A549 (cell line): ENCODE measurements at regions not wholly inside any gene's neighbourhood (a gene's known extent, or its start where the extent isn't known, plus 50 kb on each side); places are given as distances from the start of the nearest gene placed in this dataset.

Experiments used
- ATAC-seq, 2 experiments: fragments of 200-7000 bp in 1 of 2; fragments of >200 bp in 1 of 2; cut with Nextera tagmentation in 1 of 2; cut with Tn5 transposase in 1 of 2; 3 replicates each; pipeline versions ENCODE4 v1.8.0 to v1.9.1; 2018 to 2020; ENCODE audit warnings: mild to moderate bottlenecking in 1 of 2, moderate library complexity in 1 of 2
- CTCF ChIA-PET: fragments of 300-600 bp; sonication (Branson Sonifier 250); formaldehyde crosslinking; extraction: SDS; loops from one replicate; lab custom pipeline; 2021; ENCODE audit warnings: antibody characterized with exemption, inconsistent platforms; lab: Yijun Ruan, JAX
- POLR2A ChIA-PET: fragments of 350-600 bp; formaldehyde crosslinking; extraction: SDS; loops from one replicate; lab custom pipeline; 2021; ENCODE audit warnings: antibody characterized with exemption, inconsistent platforms; lab: Yijun Ruan, JAX
- DNase-seq, 2 experiments: peaks; one replicate each; pipeline versions ENCODE4 v3.0.0 to v3.0.0-alpha.2; 2011 to 2016; ENCODE audit warnings: low read depth in 1 of 2, low spot score in 1 of 2
- FAIRE-seq: peaks from 2 replicates; lab custom pipeline; 2011; peaks lifted over from hg19 to GRCh38; lab: Jason Lieb, UNC
- H3K27ac ChIP-seq, 2 experiments: fragments of >200 bp; sonication (Bioruptor Twin); formaldehyde crosslinking; 3 replicates each; pipeline ENCODE4 v1.5.1; 2016 to 2017
- H3K4me1 ChIP-seq: fragments of >200 bp; sonication (Bioruptor Twin); formaldehyde crosslinking; 3 replicates; pipeline ENCODE4 v1.6.1; 2016
- H3K4me2 ChIP-seq: fragments of >200 bp; sonication (Bioruptor Twin); formaldehyde crosslinking; 3 replicates; pipeline ENCODE4 v1.6.1; 2016
- H3K4me3 ChIP-seq: fragments of >200 bp; sonication (Bioruptor Twin); formaldehyde crosslinking; 3 replicates; pipeline ENCODE4 v1.5.1; 2016
- H3K9me3 ChIP-seq: fragments of >200 bp; sonication (Bioruptor Twin); formaldehyde crosslinking; 3 replicates; pipeline ENCODE4 v1.6.1; 2016
- BCL3 ChIP-seq: fragments of >200 bp; sonication (Bioruptor Twin); formaldehyde crosslinking; IDR thresholded peaks from 3 replicates; pipeline ENCODE4 v1.6.1; 2016
- BHLHE40 ChIP-seq: IDR thresholded peaks from 2 replicates; pipeline ENCODE4 v1.6.1; 2012; ENCODE audit warnings: low read depth, low read length, inconsistent platforms
- CEBPB ChIP-seq, 2 experiments: fragments of >200 bp in 1 of 2; sonication (Bioruptor Twin) in 1 of 2; formaldehyde crosslinking in 1 of 2; IDR thresholded peaks; 2 replicates each; pipeline ENCODE4 v1.6.1; 2012 to 2016
- EHMT2 ChIP-seq: fragments of 200-600 bp; sonication (generic); IDR thresholded peaks from 2 replicates; pipeline ENCODE4 v1.6.1; 2016; ENCODE audit warnings: antibody characterized with exemption, low read depth, mild to moderate bottlenecking, moderate library complexity
- FOSB ChIP-seq: fragments of 250-450 bp; sonication (Bioruptor Pico); IDR thresholded peaks from 2 replicates; pipeline ENCODE4 v1.5.0; 2020; ENCODE audit warnings: mild to moderate bottlenecking, moderate library complexity
- FOSL2 ChIP-seq, 2 experiments: fragments of 450-650 bp in 1 of 2; fragments of >200 bp in 1 of 2; sonication (Bioruptor Twin) in 1 of 2; formaldehyde crosslinking; IDR thresholded peaks; 2 replicates each; pipeline versions ENCODE4 v1.5.0 to v1.6.1; 2016 to 2020; ENCODE audit warnings: mild to moderate bottlenecking in 1 of 2, moderate library complexity in 1 of 2
- GATA3 ChIP-seq: IDR thresholded peaks from 2 replicates; pipeline ENCODE4 v1.6.1; 2012; ENCODE audit warnings: borderline replicate concordance
- HOXB13 ChIP-seq: fragments of 250-450 bp; sonication (Bioruptor Pico); IDR thresholded peaks from 2 replicates; pipeline ENCODE4 v1.5.0; 2020; ENCODE audit warnings: low read depth, mild to moderate bottlenecking, moderate library complexity
- JUNB ChIP-seq: fragments of >200 bp; sonication (Bioruptor Twin); formaldehyde crosslinking; IDR thresholded peaks from 2 replicates; pipeline ENCODE4 v1.6.1; 2016
- MAFK ChIP-seq: fragments of 450-650 bp; IDR thresholded peaks from 2 replicates; pipeline ENCODE4 v1.6.1; 2014; ENCODE audit not compliant: partially characterized antibody
- PHF8 ChIP-seq: fragments of 200-600 bp; sonication (generic); IDR thresholded peaks from 2 replicates; pipeline ENCODE4 v1.6.1; 2016; ENCODE audit warnings: low read depth, mild to moderate bottlenecking, antibody characterized with exemption, moderate library complexity, borderline replicate concordance
- POLR2AphosphoS2 ChIP-seq: conservative IDR thresholded peaks from 2 replicates; pipeline ENCODE4 v1.6.1; 2012; ENCODE audit warnings: low read length, improper control_type of control experiment, inconsistent platforms
- RAD21 ChIP-seq, 2 experiments: fragments of >200 bp in 1 of 2; sonication (Bioruptor Twin) in 1 of 2; formaldehyde crosslinking in 1 of 2; IDR thresholded peaks in 1 of 2; conservative IDR thresholded peaks in 1 of 2; 2 replicates in 1 of 2; 3 replicates in 1 of 2; pipeline ENCODE4 v1.6.1; 2012 to 2018; ENCODE audit warnings: inconsistent platforms in 1 of 2
- RFX5 ChIP-seq: fragments of 450-650 bp; IDR thresholded peaks from 2 replicates; pipeline ENCODE4 v1.7.1; 2014; ENCODE audit warnings: antibody characterized with exemption, mild to moderate bottlenecking, moderate library complexity
- RNF2 ChIP-seq: fragments of 200-600 bp; sonication (generic); IDR thresholded peaks from 2 replicates; pipeline ENCODE4 v1.6.1; 2016; ENCODE audit warnings: low read depth, mild to moderate bottlenecking, antibody characterized with exemption, moderate library complexity, borderline replicate concordance
- SMC3 ChIP-seq: fragments of >200 bp; sonication (Bioruptor Twin); formaldehyde crosslinking; IDR thresholded peaks from 3 replicates; pipeline ENCODE4 v1.6.1; 2018; ENCODE audit warnings: inconsistent platforms
- SREBF2 ChIP-seq: fragments of 450-650 bp; IDR thresholded peaks from 2 replicates; pipeline ENCODE4 v1.6.1; 2014; ENCODE audit warnings: mild to moderate bottlenecking, moderate library complexity
- TP53 ChIP-seq: fragments of 250-450 bp; sonication (Bioruptor Pico); IDR thresholded peaks from 2 replicates; pipeline ENCODE4 v1.5.0; 2021; ENCODE audit warnings: mild to moderate bottlenecking, moderate library complexity
- ZFP36 ChIP-seq: fragments of 450-650 bp; IDR thresholded peaks from 2 replicates; pipeline ENCODE4 v1.6.1; 2014; ENCODE audit warnings: borderline replicate concordance; ENCODE audit not compliant: partially characterized antibody
- WGBS: methylation state at CpG from one replicate; pipeline ENCODE4 v1.1.6; 2017; ENCODE audit errors: missing lambda C conversion rate; 5-methylcytosine and 5-hydroxymethylcytosine counted together

- ChIA-PET CTCF (interaction anchor here (2.8 kb wide), 1 partner anchor 13 kb away, joined by 11 read pairs; no protein-coding TSS in a partner anchor), POLR2A (no interaction called here)
- Histone ChIP-seq H3K9me3 (no peaks in the 10 kb centered on the region), H3K4me3 (no peak overlapping the region), H3K27ac (no peak overlapping the region), H3K4me2 (no peak overlapping the region), H3K4me1 (no peaks in the 10 kb centered on the region)
- WGBS: 81% methylated on average over 1 of the region's 1 CpG
- ATAC-seq (no peak), DNase-seq (no peak), FAIRE-seq (no peak)
- TF ChIP-seq BCL3 (no peak), PHF8 (no peak), CEBPB (IDR thresholded peaks at IDR 0.05) (no peak), ZFP36 (no peak), RFX5 (no peak), POLR2AphosphoS2 (no peak), RAD21 (conservative IDR thresholded peaks at IDR 0.05 in 1 of 2, IDR thresholded peaks at IDR 0.05 in 1 of 2) (no peak), MAFK (no peak), GATA3 (no peak), SMC3 (no peak), FOSB (CRISPR knock-in tag) (no peak)
Measured at GRCh38 chr1:60992165-60992564, 90.2 kb upstream of the NFIA start.

GRCh38 chr1:60990714-60991090 lies 91.7 kb upstream of the NFIA start:
- Histone ChIP-seq H3K27ac (no peak overlapping the region), H3K9me3 (no peaks in the 10 kb centered on the region), H3K4me3 (no peak overlapping the region)
- DNase-seq (no peak), ATAC-seq (no peak), FAIRE-seq (no peak)
- no peak for TF ChIP-seq EHMT2
- TF ChIP-seq, all 56 proteins: peak for 0
- H3K4me2 ChIP-seq: no peak overlapping the region
- 82% methylated on average over 8 of the region's 8 CpGs for WGBS
- POLR2A ChIA-PET: no interaction called here
- no peaks in the 10 kb centered on the region for H3K4me1 ChIP-seq
- CTCF ChIA-PET: interaction anchor here (1.0 to 2.8 kb wide), 2 partner anchors 12 to 59 kb away, joined by 5 to 11 read pairs; no protein-coding TSS in a partner anchor

GRCh38 chr1:60989749-60990713 lies 92.3 kb upstream of the NFIA start:
- WGBS: 51% methylated on average over 7 of the region's 7 CpGs
- no peaks in the 10 kb centered on the region for H3K4me1 ChIP-seq
- POLR2A ChIA-PET: no interaction called here
- no peaks in the 10 kb centered on the region for H3K9me3 ChIP-seq
- TF ChIP-seq FOSL2 (IDR thresholded peaks at IDR 0.05) (no peak), FOSL2 (CRISPR knock-in tag; IDR thresholded peaks at IDR 0.05) (no peak)
- no peak overlapping the region for H3K27ac ChIP-seq
- FAIRE-seq: no peak
- ATAC-seq: no peak; a peak in 2 of 6 replicates
- H3K4me2 ChIP-seq: no peak overlapping the region
- DNase-seq: no peak
- no peak overlapping the region for H3K4me3 ChIP-seq
- CTCF ChIA-PET: interaction anchor here (1.0 to 2.8 kb wide), 2 partner anchors 11 to 60 kb away, joined by 5 to 11 read pairs; no protein-coding TSS in a partner anchor

DNA sequence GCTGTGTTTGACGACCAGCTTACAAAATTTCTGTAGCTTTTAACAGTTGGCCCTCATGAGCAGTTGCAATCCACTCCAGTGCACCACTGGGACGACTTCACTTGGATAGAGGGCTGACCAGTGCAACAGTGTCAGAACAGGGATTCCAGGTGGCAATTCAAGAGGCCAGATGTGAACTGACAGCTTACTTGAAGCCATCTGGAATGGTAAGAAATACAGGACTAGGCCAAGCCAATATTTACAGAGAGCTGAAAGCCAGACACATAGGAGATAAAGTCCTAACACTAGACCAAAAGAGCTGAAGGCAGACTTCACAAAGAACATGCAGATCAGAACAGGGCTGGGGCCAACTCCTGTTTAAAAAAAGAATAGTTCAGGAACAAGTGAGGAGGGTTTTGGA lies 93.5 kb upstream of the NFIA start:
- H3K4me2 ChIP-seq: no peak overlapping the region
- H3K4me1 ChIP-seq: no peaks in the 10 kb centered on the region
- DNase-seq (no peak), ATAC-seq (no peak), FAIRE-seq (no peak)
- TF ChIP-seq SREBF2 (no peak), FOSL2 (IDR thresholded peaks at IDR 0.05) (no peak), FOSL2 (CRISPR knock-in tag; IDR thresholded peaks at IDR 0.05) (no peak), FOSB (CRISPR knock-in tag) (no peak), RNF2 (no peak), BHLHE40 (no peak), TP53 (CRISPR knock-in tag) (no peak), HOXB13 (CRISPR knock-in tag) (no peak), JUNB (no peak), PHF8 (no peak)
- no peak overlapping the region for H3K4me3 ChIP-seq
- WGBS: 37% methylated on average over 2 of the region's 2 CpGs
- H3K9me3 ChIP-seq: no peaks in the 10 kb centered on the region
- POLR2A ChIA-PET: no interaction called here
- CTCF ChIA-PET: interaction anchor here (1.1 to 1.8 kb wide), 3 partner anchors 10 to 60 kb away, joined by 3 to 9 read pairs (median 3); no protein-coding TSS in a partner anchor
- H3K27ac ChIP-seq: no peak overlapping the region
